ENCODE measurements at regions not wholly inside any gene's neighbourhood (a gene's known extent, or its start where the extent isn't known, plus 50 kb on each side); places are given as distances from the start of the nearest gene placed in this dataset.

- Mint-ChIP-seq H3K9me3 (no peaks in the 10 kb centered on the region), H3K27ac (no peak overlapping the region), H3K27me3 (ENCODE audit: low read depth) (no peaks in the 10 kb centered on the region), H3K4me1 (no peaks in the 10 kb centered on the region), H3K36me3 (ENCODE audit: insufficient read depth in 1 of 3, low read depth in 3 of 3) (peaks cover 0 to 3% (median 0%) of the 10 kb centered on the region in 3 experiments; a peak in 3 of 7 replicates), H3K4me3 (no peak overlapping the region)
- no peak overlapping the region for H2AK5ac ChIP-seq (ENCODE audit: insufficient read length, low read length)
- no peak overlapping the region for H2BK120ac ChIP-seq (ENCODE audit: low read depth, low read length, poor library complexity, severe bottlenecking)
- H3K14ac ChIP-seq (ENCODE audit: insufficient read depth, low read length): no peak overlapping the region
- TF ChIP-seq, protein P1, sequence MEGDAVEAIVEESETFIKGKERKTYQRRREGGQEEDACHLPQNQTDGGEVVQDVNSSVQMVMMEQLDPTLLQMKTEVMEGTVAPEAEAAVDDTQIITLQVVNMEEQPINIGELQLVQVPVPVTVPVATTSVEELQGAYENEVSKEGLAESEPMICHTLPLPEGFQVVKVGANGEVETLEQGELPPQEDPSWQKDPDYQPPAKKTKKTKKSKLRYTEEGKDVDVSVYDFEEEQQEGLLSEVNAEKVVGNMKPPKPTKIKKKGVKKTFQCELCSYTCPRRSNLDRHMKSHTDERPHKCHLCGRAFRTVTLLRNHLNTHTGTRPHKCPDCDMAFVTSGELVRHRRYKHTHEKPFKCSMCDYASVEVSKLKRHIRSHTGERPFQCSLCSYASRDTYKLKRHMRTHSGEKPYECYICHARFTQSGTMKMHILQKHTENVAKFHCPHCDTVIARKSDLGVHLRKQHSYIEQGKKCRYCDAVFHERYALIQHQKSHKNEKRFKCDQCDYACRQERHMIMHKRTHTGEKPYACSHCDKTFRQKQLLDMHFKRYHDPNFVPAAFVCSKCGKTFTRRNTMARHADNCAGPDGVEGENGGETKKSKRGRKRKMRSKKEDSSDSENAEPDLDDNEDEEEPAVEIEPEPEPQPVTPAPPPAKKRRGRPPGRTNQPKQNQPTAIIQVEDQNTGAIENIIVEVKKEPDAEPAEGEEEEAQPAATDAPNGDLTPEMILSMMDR (conservative IDR thresholded peaks at IDR 0.05): no peak
- no peaks in the 10 kb centered on the region for H3K4me1 ChIP-seq (ENCODE audit: insufficient read depth, low read length)
- no peak overlapping the region for H2BK20ac ChIP-seq (ENCODE audit: low read depth, low read length, poor library complexity, severe bottlenecking)
- no peak overlapping the region for H2BK12ac ChIP-seq (ENCODE audit: insufficient read length, low read depth, low read length)
- H3K79me1 ChIP-seq (ENCODE audit: insufficient read depth, low read depth, low read length, poor library complexity, severe bottlenecking): no peaks in the 10 kb centered on the region
- no peak overlapping the region for H3T11ph ChIP-seq (ENCODE audit: low read length)
- H2AFZ ChIP-seq (ENCODE audit: low read length): no peak overlapping the region
- H4K20me1 ChIP-seq (ENCODE audit: control insufficient read depth, insufficient read depth, insufficient read length): no peaks in the 10 kb centered on the region
- H3K23ac ChIP-seq (ENCODE audit: insufficient read length, low read depth, low read length): no peak overlapping the region
- H4K91ac ChIP-seq (ENCODE audit: insufficient read length, low read depth, low read length): no peak overlapping the region
- no peak overlapping the region for H4K8ac ChIP-seq (replicated peaks; ENCODE audit: insufficient read length, low read depth, low read length)
- no peak overlapping the region for H3K27ac ChIP-seq (ENCODE audit: insufficient read length, low read depth, low read length)
- no peak overlapping the region for H2BK5ac ChIP-seq (ENCODE audit: insufficient read length, low read length)
- no peaks in the 10 kb centered on the region for H3K9me3 ChIP-seq (ENCODE audit: control insufficient read depth, low read depth, low read length)
- DNase-seq: no peak
- no peaks in the 10 kb centered on the region for H3K23me2 ChIP-seq (ENCODE audit: insufficient read length, low read depth, low read length, poor library complexity, severe bottlenecking)
- H2BK15ac ChIP-seq (ENCODE audit: low read depth, low read length): no peak overlapping the region
- no peak overlapping the region for H3K18ac ChIP-seq (ENCODE audit: insufficient read length, low read depth, low read length)
- H3K4ac ChIP-seq (ENCODE audit: low read depth, low read length): no peak overlapping the region
- no peak overlapping the region for H4K5ac ChIP-seq (ENCODE audit: insufficient read length, low read depth, low read length)
- H3K56ac ChIP-seq (ENCODE audit: insufficient read length, low read depth, low read length): no peak overlapping the region
- no peak overlapping the region for H3K9ac ChIP-seq (ENCODE audit: extremely low read depth, insufficient read length, low read length)
- H3K27me3 ChIP-seq (ENCODE audit: insufficient read depth, low read length): no peaks in the 10 kb centered on the region
- no peaks in the 10 kb centered on the region for H3K79me2 ChIP-seq (ENCODE audit: insufficient read depth, low read length)
- no peak overlapping the region for H3K4me2 ChIP-seq (ENCODE audit: insufficient read depth, insufficient read length, low read length)
- whole genome bisulfite sequencing (ENCODE audit: extremely low coverage, insufficient read length, low lambda C conversion rate): no CpG with 5 or more reads among the region's 4 CpGs
Measured at GRCh38 chr14:30468354-30468753, 90.6 kb upstream of the G2E3 start.

Data from H9 (cell line).